ENCODE measurements at regions not wholly inside any gene's neighbourhood (a gene's known extent, or its start where the extent isn't known, plus 50 kb on each side); places are given as distances from the start of the nearest gene placed in this dataset.

- intact Hi-C loops (cut with DNase I; ENCODE audit: low total_unique reads) = no loop called here
- DNase-seq = no peak
- peaks cover 0 to 9% (median 0%) of the 10 kb centered on the region in 4 donors for H3K4me1 ChIP-seq
Measured at GRCh38 chr3:170772175-170772574, 97.8 kb downstream of the RPL22L1 start.

DNA sequence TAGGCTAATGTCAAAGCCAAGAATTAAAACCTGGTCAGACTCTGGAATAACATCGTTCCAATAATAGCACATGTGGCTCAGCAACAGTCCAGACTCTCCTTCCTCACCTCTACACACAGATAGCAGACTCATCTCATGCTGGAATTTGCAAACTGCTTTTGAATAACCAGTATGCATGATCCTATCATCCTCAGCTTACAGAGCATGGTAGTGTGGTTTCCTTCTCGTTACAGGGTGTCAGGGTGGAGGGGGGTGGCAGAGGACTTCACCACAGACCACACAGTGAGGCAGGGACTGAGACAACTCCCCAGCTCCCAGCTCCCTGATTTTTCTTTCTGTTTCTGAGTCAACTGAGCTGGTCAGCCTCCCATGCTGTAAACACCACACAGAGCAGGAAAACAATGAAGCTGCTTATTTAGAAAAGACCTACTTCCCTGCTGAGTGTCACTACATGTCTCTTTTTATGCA is 101.6 kb downstream of the RPL22L1 start:
- H3K27me3 ChIP-seq = no peaks in the 10 kb centered on the region
- TF ChIP-seq, protein P1, sequence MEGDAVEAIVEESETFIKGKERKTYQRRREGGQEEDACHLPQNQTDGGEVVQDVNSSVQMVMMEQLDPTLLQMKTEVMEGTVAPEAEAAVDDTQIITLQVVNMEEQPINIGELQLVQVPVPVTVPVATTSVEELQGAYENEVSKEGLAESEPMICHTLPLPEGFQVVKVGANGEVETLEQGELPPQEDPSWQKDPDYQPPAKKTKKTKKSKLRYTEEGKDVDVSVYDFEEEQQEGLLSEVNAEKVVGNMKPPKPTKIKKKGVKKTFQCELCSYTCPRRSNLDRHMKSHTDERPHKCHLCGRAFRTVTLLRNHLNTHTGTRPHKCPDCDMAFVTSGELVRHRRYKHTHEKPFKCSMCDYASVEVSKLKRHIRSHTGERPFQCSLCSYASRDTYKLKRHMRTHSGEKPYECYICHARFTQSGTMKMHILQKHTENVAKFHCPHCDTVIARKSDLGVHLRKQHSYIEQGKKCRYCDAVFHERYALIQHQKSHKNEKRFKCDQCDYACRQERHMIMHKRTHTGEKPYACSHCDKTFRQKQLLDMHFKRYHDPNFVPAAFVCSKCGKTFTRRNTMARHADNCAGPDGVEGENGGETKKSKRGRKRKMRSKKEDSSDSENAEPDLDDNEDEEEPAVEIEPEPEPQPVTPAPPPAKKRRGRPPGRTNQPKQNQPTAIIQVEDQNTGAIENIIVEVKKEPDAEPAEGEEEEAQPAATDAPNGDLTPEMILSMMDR (IDR thresholded peaks at IDR 0.05) = no peak
- DNase-seq = no peak
- intact Hi-C loops (cut with DNase I; ENCODE audit: low total_unique reads) = no loop called here
- H3K36me3 ChIP-seq = no peaks in the 10 kb centered on the region
- H3K9me3 ChIP-seq = no peaks in the 10 kb centered on the region
- peaks cover 0 to 9% (median 0%) of the 10 kb centered on the region in 4 donors for H3K4me1 ChIP-seq
- H3K27ac ChIP-seq = no peak overlapping the region
- H3K4me3 ChIP-seq = no peak overlapping the region

More at GRCh38 chr3:170772175-170772574, 97.8 kb downstream of the RPL22L1 start:
- Histone ChIP-seq H3K9me3 (no peaks in the 10 kb centered on the region), H3K36me3 (no peaks in the 10 kb centered on the region), H3K27ac (no peak overlapping the region), H3K4me3 (no peak overlapping the region), H3K27me3 (no peaks in the 10 kb centered on the region)
- TF ChIP-seq, protein P1 (IDR thresholded peaks at IDR 0.05) = no peak

DNA sequence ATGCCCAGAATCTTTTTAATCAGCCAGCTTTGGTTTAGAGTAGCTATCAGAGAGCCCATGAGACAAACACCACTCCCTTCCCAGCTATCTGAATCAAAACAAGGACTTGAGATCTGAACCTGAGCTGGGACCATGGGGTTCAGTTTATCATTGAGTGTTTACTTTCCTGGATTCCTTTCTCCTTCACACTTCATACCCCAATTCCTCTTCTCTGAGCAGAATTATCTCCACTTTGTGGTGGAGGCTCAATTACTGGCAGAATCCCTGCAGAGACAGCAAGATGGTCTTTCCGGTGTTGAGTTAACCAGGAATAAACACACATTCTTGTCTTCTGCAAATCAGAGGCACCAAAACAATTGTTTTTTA is 102.4 kb downstream of the RPL22L1 start:
- no peak overlapping the region for H3K27ac ChIP-seq

GRCh38 chr3:170766823-170767575 is 103.0 kb downstream of the RPL22L1 start:
- Histone ChIP-seq H3K27me3 (no peaks in the 10 kb centered on the region), H3K9me3 (no peaks in the 10 kb centered on the region), H3K4me3 (no peak overlapping the region), H3K4me1 (peaks cover 0 to 9% (median 0%) of the 10 kb centered on the region in 4 donors), H3K27ac (no peak overlapping the region), H3K36me3 (no peaks in the 10 kb centered on the region)
- intact Hi-C loops (cut with DNase I; ENCODE audit: low total_unique reads) = no loop called here
- no peak for DNase-seq
- TF ChIP-seq, protein P1 (IDR thresholded peaks at IDR 0.05) = no peak

More for the DNA sequence above, 102.4 kb downstream of the RPL22L1 start:
- H3K4me3 ChIP-seq = no peak overlapping the region
- no peaks in the 10 kb centered on the region for H3K27me3 ChIP-seq
- no peak for DNase-seq
- H3K9me3 ChIP-seq = no peaks in the 10 kb centered on the region
- TF ChIP-seq, protein P1 (IDR thresholded peaks at IDR 0.05) = no peak
- peaks cover 0 to 9% (median 0%) of the 10 kb centered on the region in 4 donors for H3K4me1 ChIP-seq
- no peaks in the 10 kb centered on the region for H3K36me3 ChIP-seq
- intact Hi-C loops (cut with DNase I; ENCODE audit: low total_unique reads) = no loop called here

DNA sequence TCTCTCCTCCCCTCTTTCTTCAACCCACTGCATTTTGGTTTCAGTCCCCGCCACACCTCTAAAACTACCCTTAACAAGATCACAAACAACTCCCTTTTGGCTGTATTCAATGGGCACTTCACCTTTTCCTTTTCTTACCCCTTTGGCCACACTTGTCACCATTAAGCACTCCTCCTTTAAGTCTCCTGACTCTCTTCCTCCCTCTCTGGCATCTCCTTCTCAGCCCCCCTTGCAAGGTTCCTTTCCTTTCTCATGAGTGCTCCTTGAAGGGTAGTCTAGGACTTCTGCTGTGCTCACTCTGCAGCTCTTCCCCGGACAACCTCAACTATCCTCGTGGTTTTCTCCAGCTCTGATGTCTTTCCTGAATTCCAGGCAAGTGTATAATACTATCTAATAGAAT is 103.7 kb downstream of the RPL22L1 start:
- H3K36me3 ChIP-seq = no peaks in the 10 kb centered on the region
- no peaks in the 10 kb centered on the region for H3K27me3 ChIP-seq
- H3K9me3 ChIP-seq = no peaks in the 10 kb centered on the region
- no peak for DNase-seq
- TF ChIP-seq, protein P1 (IDR thresholded peaks at IDR 0.05) = no peak
- no peak overlapping the region for H3K4me3 ChIP-seq
- H3K27ac ChIP-seq = no peak overlapping the region
- peaks cover 0 to 9% (median 0%) of the 10 kb centered on the region in 4 donors for H3K4me1 ChIP-seq
- intact Hi-C loops (cut with DNase I; ENCODE audit: low total_unique reads) = no loop called here

Data from tibial artery (tissue), 4 donors.